ENCODE measurements at regions not wholly inside any gene's neighbourhood (a gene's known extent, or its start where the extent isn't known, plus 50 kb on each side); places are given as distances from the start of the nearest gene placed in this dataset.

DNA sequence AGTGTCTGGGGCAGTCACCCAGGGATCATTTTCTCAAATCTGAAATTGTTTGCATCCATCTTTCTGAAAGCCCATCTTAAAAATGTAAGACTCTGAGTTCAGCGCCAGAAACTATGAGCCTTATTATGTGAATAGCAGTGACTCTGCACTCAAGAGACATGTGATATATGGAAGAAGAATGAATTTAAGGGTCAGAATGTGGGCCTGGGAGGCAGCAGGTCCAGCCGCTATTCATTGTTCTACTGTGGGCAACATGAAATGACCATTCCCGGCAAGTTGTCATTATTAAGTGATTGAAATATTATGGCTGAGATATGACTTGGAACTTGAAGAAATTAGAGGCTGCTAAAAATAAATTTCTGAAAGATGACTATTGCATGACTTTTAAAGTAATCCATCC lies 228.6 kb upstream of the ARRDC4 start:
- H3K4me1 ChIP-seq (ENCODE audit: insufficient read depth, low read length): no peaks in the 10 kb centered on the region
- H3K79me2 ChIP-seq (ENCODE audit: insufficient read depth, low read length): no peaks in the 10 kb centered on the region
- H2AFZ ChIP-seq (ENCODE audit: low read depth, low read length): no peak overlapping the region
- no peak overlapping the region for H3K4me3 ChIP-seq (ENCODE audit: low read depth in 1 of 2, low read length in 2 of 2)
- H3K27me3 ChIP-seq (ENCODE audit: insufficient read depth, low read length, poor library complexity): peaks cover 18% of the 10 kb centered on the region
- no peaks in the 10 kb centered on the region for H4K20me1 ChIP-seq (ENCODE audit: insufficient read depth, low read length)
- no peaks in the 10 kb centered on the region for H3K9me3 ChIP-seq (ENCODE audit: insufficient read depth, low read length, severe bottlenecking)
- H3K27ac ChIP-seq (ENCODE audit: low read length): no peak overlapping the region
- TF ChIP-seq EZH2 (IDR thresholded peaks at IDR 0.05; ENCODE audit: borderline replicate concordance, low read depth, low read length, severe bottlenecking): no peak
- TF ChIP-seq, protein P1, sequence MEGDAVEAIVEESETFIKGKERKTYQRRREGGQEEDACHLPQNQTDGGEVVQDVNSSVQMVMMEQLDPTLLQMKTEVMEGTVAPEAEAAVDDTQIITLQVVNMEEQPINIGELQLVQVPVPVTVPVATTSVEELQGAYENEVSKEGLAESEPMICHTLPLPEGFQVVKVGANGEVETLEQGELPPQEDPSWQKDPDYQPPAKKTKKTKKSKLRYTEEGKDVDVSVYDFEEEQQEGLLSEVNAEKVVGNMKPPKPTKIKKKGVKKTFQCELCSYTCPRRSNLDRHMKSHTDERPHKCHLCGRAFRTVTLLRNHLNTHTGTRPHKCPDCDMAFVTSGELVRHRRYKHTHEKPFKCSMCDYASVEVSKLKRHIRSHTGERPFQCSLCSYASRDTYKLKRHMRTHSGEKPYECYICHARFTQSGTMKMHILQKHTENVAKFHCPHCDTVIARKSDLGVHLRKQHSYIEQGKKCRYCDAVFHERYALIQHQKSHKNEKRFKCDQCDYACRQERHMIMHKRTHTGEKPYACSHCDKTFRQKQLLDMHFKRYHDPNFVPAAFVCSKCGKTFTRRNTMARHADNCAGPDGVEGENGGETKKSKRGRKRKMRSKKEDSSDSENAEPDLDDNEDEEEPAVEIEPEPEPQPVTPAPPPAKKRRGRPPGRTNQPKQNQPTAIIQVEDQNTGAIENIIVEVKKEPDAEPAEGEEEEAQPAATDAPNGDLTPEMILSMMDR (IDR thresholded peaks at IDR 0.05; ENCODE audit: borderline replicate concordance, extremely low read depth, low read length, poor library complexity, severe bottlenecking): no peak
- H3K9ac ChIP-seq (ENCODE audit: low read depth, low read length): no peak overlapping the region
- H3K4me2 ChIP-seq (ENCODE audit: insufficient read depth, low read length): no peak overlapping the region
- DNase-seq (no peak), ATAC-seq (ENCODE audit: insufficient read depth, low read depth) (no peak)
- H3K36me3 ChIP-seq (ENCODE audit: insufficient read depth, low read length): no peaks in the 10 kb centered on the region

DNA sequence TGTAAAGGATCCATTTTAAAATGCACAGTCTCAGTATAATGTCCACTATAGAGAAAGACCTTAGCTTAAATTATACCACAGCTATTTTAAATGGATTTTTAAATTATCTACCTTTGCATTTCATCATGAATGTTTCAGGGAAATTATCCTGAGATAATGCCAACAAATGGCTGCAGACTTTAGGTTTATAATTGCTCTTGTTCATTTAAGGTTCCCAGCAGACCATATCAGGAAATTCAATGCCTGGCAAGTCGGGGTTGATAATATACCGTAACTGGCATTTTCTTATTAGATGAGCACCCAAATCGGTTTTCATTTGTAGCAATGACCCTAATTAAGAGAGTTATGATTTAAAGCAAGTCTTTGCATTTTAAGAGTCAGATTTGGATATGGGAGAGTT lies 227.1 kb upstream of the ARRDC4 start:
- Histone ChIP-seq H3K9me3 (ENCODE audit: insufficient read depth, low read length, severe bottlenecking) (no peaks in the 10 kb centered on the region), H2AFZ (ENCODE audit: low read depth, low read length) (no peak overlapping the region), H3K36me3 (ENCODE audit: insufficient read depth, low read length) (no peaks in the 10 kb centered on the region), H3K4me1 (ENCODE audit: insufficient read depth, low read length) (no peaks in the 10 kb centered on the region), H3K79me2 (ENCODE audit: insufficient read depth, low read length) (no peaks in the 10 kb centered on the region), H3K4me2 (ENCODE audit: insufficient read depth, low read length) (no peak overlapping the region), H3K9ac (ENCODE audit: low read depth, low read length) (no peak overlapping the region), H3K27me3 (ENCODE audit: insufficient read depth, low read length, poor library complexity) (peaks cover 18% of the 10 kb centered on the region), H3K4me3 (ENCODE audit: low read depth in 1 of 2, low read length in 2 of 2) (no peak overlapping the region), H4K20me1 (ENCODE audit: insufficient read depth, low read length) (no peaks in the 10 kb centered on the region), H3K27ac (ENCODE audit: low read length) (no peak overlapping the region)
- DNase-seq (no peak), ATAC-seq (ENCODE audit: insufficient read depth, low read depth) (no peak)
- no peak for TF ChIP-seq EZH2 (IDR thresholded peaks at IDR 0.05; ENCODE audit: borderline replicate concordance, low read depth, low read length, severe bottlenecking)
- TF ChIP-seq, protein P1 (IDR thresholded peaks at IDR 0.05; ENCODE audit: borderline replicate concordance, extremely low read depth, low read length, poor library complexity, severe bottlenecking): no peak

DNA sequence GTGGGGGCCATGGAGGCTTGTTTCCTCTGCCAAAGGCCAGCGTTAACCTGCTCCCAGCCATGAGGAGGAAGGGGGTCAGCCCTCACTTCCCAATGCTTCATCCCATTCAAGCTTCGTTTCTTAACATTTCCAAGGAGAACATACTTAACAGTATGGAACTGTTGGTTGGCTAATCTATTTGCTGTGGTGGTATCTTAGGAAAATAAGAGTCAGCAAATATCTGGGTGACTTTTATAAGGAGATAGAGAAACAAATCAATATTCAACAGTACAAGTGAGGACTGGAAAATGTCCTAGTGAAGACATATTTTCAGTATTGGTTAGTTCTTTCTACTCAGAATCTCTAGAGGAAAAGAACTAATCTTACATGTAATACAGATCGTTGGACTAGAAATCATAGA lies 223.8 kb upstream of the ARRDC4 start:
- DNase-seq: no peak
- Histone ChIP-seq H3K4me2 (ENCODE audit: insufficient read depth, low read length) (no peak overlapping the region), H3K27me3 (ENCODE audit: insufficient read depth, low read length, poor library complexity) (peaks cover 18% of the 10 kb centered on the region), H4K20me1 (ENCODE audit: insufficient read depth, low read length) (no peaks in the 10 kb centered on the region), H3K4me3 (ENCODE audit: low read depth in 1 of 2, low read length in 2 of 2) (no peak overlapping the region), H3K79me2 (ENCODE audit: insufficient read depth, low read length) (no peaks in the 10 kb centered on the region), H3K36me3 (ENCODE audit: insufficient read depth, low read length) (no peaks in the 10 kb centered on the region), H3K9me3 (ENCODE audit: insufficient read depth, low read length, severe bottlenecking) (no peaks in the 10 kb centered on the region), H3K9ac (ENCODE audit: low read depth, low read length) (no peak overlapping the region), H2AFZ (ENCODE audit: low read depth, low read length) (no peak overlapping the region), H3K4me1 (ENCODE audit: insufficient read depth, low read length) (no peaks in the 10 kb centered on the region), H3K27ac (ENCODE audit: low read length) (no peak overlapping the region)
- TF ChIP-seq, protein P1 (IDR thresholded peaks at IDR 0.05; ENCODE audit: borderline replicate concordance, extremely low read depth, low read length, poor library complexity, severe bottlenecking): no peak
- TF ChIP-seq EZH2 (IDR thresholded peaks at IDR 0.05; ENCODE audit: borderline replicate concordance, low read depth, low read length, severe bottlenecking): no peak
- no peak for ATAC-seq (ENCODE audit: insufficient read depth, low read depth)
